ENCODE measurements at regions not wholly inside any gene's neighbourhood (a gene's known extent, or its start where the extent isn't known, plus 50 kb on each side); places are given as distances from the start of the nearest gene placed in this dataset.
"Not testable (repeated sequence)": the region's sequence is repeated elsewhere in the genome, so short reads cannot be mapped to it uniquely, and the experiment has no call there.

DNA sequence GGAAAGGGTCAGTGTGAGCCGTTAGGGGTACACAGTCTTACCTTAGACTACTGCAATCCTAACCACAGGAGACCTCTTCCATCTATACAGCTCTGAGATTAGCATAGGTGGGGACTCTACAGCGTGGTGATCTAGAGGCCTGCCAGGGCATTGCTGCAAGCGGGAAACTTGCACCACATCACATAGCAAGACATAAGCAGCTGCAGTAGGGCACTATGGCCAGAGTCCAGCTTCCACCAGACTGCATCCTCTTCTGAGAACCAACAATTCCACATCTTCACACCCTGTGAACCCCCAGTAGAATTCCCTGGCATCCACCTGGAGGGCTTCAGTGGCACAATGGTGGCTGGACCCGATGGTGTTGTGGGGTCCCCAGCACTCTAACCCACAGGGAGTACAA lies 1564.3 kb upstream of the PRR20A start:
- Mint-ChIP-seq H3K4me1 (no peaks in the 10 kb centered on the region), H3K4me3 (no peak overlapping the region), H3K27ac (no peak overlapping the region), H3K27me3 (ENCODE audit: low read depth in 2 of 2) (no peaks in the 10 kb centered on the region), H3K36me3 (no peaks in the 10 kb centered on the region), H3K9me3 (peaks cover 20 to 23% of the 10 kb centered on the region in 2 donors)
- Histone ChIP-seq H3K36me3 (ENCODE audit: control insufficient read depth, insufficient read depth, low read length) (no peaks in the 10 kb centered on the region), H3K9me3 (ENCODE audit: control insufficient read depth, insufficient read depth, low read length) (peaks cover 16% of the 10 kb centered on the region), H3K27me3 (ENCODE audit: control insufficient read depth, insufficient read depth, low read length) (no peaks in the 10 kb centered on the region), H3K4me1 (ENCODE audit: control insufficient read depth, insufficient read depth, low read length) (no peaks in the 10 kb centered on the region), H3K4me3 (ENCODE audit: low read length) (no peak overlapping the region), H3K27ac (ENCODE audit: low read length) (no peak overlapping the region)
- TF ChIP-seq, protein P1, sequence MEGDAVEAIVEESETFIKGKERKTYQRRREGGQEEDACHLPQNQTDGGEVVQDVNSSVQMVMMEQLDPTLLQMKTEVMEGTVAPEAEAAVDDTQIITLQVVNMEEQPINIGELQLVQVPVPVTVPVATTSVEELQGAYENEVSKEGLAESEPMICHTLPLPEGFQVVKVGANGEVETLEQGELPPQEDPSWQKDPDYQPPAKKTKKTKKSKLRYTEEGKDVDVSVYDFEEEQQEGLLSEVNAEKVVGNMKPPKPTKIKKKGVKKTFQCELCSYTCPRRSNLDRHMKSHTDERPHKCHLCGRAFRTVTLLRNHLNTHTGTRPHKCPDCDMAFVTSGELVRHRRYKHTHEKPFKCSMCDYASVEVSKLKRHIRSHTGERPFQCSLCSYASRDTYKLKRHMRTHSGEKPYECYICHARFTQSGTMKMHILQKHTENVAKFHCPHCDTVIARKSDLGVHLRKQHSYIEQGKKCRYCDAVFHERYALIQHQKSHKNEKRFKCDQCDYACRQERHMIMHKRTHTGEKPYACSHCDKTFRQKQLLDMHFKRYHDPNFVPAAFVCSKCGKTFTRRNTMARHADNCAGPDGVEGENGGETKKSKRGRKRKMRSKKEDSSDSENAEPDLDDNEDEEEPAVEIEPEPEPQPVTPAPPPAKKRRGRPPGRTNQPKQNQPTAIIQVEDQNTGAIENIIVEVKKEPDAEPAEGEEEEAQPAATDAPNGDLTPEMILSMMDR (IDR thresholded peaks at IDR 0.05), result no peak
- DNase-seq (no peak), ATAC-seq (no peak)
- intact Hi-C loops (cut with micrococcal nuclease), result no loop called here
- 88% methylated on average over 4 of the region's 4 CpGs for WGBS (ENCODE audit: insufficient coverage)

DNA sequence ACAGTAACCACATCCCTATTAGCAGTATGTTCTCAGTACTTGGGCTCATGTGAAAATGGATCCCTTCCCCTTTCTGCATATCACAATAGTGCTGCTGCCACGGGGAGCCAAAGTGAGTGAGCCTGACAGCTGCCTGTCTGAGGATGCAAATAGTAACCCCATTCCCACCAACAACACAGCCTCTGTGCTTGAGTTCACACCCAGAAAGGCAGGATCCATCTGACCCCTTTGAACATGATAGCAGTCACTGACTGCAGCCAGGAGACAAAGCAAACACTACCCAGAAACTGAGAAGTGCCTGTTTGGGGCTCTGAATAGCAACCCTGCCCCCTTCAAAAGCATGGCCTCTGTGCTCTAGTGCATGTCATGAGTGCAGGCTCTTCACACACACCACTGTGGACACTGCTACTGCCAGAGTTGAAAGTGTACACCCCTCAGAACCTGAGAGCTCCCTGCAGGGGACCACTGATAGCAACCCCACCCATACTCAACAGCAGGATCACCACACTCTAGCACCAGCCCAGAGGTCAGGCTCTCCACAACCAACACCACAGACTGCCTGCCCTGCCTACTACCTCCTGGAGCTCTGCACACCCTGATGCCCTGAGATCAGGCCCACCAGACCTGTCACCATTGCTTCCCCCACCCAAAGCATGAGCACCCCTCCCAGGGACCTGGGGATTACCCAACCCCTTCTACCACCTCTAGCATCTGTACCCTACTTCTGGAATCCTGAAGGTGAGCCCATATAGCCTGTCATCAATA lies 1563.5 kb upstream of the PRR20A start:
- DNase-seq, result no peak
- TF ChIP-seq, protein P1 (IDR thresholded peaks at IDR 0.05), result no peak
- ATAC-seq, result no peak
- intact Hi-C loops (cut with micrococcal nuclease), result no loop called here
- H3K36me3 ChIP-seq (ENCODE audit: control insufficient read depth, insufficient read depth, low read length), result no peaks in the 10 kb centered on the region
- no peak overlapping the region for H3K27ac ChIP-seq (ENCODE audit: low read length)
- H3K4me1 ChIP-seq (ENCODE audit: control insufficient read depth, insufficient read depth, low read length), result no peaks in the 10 kb centered on the region
- H3K36me3 Mint-ChIP-seq, result no peaks in the 10 kb centered on the region
- no peaks in the 10 kb centered on the region for H3K27me3 ChIP-seq (ENCODE audit: control insufficient read depth, insufficient read depth, low read length)
- no CpG with 5 or more reads among the region's 1 CpG for WGBS (ENCODE audit: insufficient coverage)
- no peak overlapping the region for H3K4me3 Mint-ChIP-seq
- peaks cover 16% of the 10 kb centered on the region for H3K9me3 ChIP-seq (ENCODE audit: control insufficient read depth, insufficient read depth, low read length)
- peaks cover 18 to 21% of the 10 kb centered on the region in 2 donors for H3K9me3 Mint-ChIP-seq
- no peak overlapping the region for H3K27ac Mint-ChIP-seq
- no peaks in the 10 kb centered on the region for H3K4me1 Mint-ChIP-seq
- H3K27me3 Mint-ChIP-seq (ENCODE audit: low read depth in 2 of 2), result no peaks in the 10 kb centered on the region
- no peak overlapping the region for H3K4me3 ChIP-seq (ENCODE audit: low read length)

DNA sequence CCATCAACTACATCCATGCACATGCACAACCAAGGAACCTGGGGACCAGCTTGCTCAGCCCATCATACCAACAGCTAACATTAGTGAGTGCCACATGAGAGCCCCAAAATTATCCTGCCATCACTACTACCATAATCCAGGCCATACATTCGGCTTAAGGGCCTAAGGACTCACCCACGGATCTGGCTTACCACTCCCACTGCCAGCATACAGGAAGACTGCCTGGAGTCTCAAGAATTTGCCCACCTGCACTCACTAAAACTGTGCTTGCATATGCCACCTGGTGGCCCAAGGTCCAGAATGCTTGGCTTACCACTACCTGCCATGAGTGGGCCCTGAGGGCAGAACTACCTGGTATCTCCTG lies 1562.9 kb upstream of the PRR20A start:
- intact Hi-C loops (cut with micrococcal nuclease), result no loop called here
- no peaks in the 10 kb centered on the region for H3K4me1 ChIP-seq (ENCODE audit: control insufficient read depth, insufficient read depth, low read length)
- no peak for ATAC-seq
- 68% methylated on average over 1 of the region's 2 CpGs for WGBS (ENCODE audit: insufficient coverage)
- no peaks in the 10 kb centered on the region for H3K36me3 ChIP-seq (ENCODE audit: control insufficient read depth, insufficient read depth, low read length)
- no peaks in the 10 kb centered on the region for H3K27me3 ChIP-seq (ENCODE audit: control insufficient read depth, insufficient read depth, low read length)
- peaks cover 16% of the 10 kb centered on the region for H3K9me3 ChIP-seq (ENCODE audit: control insufficient read depth, insufficient read depth, low read length)
- no peak for DNase-seq
- H3K4me3 Mint-ChIP-seq, result no peak overlapping the region
- TF ChIP-seq, protein P1 (IDR thresholded peaks at IDR 0.05), result no peak
- H3K27ac ChIP-seq (ENCODE audit: low read length), result no peak overlapping the region
- no peak overlapping the region for H3K27ac Mint-ChIP-seq
- H3K36me3 Mint-ChIP-seq, result no peaks in the 10 kb centered on the region
- peaks cover 20 to 23% of the 10 kb centered on the region in 2 donors for H3K9me3 Mint-ChIP-seq
- H3K4me1 Mint-ChIP-seq, result no peaks in the 10 kb centered on the region
- no peak overlapping the region for H3K4me3 ChIP-seq (ENCODE audit: low read length)
- H3K27me3 Mint-ChIP-seq (ENCODE audit: low read depth in 2 of 2), result no peaks in the 10 kb centered on the region

DNA sequence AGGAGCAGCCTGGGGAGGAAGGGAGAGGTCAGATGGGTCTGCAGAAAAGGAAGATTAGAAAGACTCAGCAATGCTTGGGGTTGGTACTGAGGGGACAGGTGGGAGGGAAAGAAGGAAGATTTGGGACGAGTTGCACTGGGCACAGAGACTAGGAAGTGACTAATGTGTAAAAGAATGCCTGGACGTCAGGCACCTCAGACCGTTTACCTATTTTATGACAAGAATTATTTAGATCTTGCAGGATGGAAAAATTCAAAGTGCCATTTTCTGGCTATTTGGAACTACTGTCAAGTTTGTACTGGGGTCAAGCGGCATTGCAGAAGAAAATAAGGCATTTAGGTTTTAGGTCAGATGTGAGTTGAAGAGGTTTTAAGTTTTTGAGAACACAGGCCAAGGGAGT lies 1558.4 kb upstream of the PRR20A start:
- H3K27ac Mint-ChIP-seq; H3K27me3 Mint-ChIP-seq (ENCODE audit: low read depth in 2 of 2); intact Hi-C loops (cut with micrococcal nuclease): not testable (repeated sequence)

More for the DNA sequence above, 1558.4 kb upstream of the PRR20A start:
- not testable (repeated sequence) for H3K4me3 ChIP-seq (ENCODE audit: low read length); H3K36me3 ChIP-seq (ENCODE audit: control insufficient read depth, insufficient read depth, low read length); ATAC-seq; H3K9me3 ChIP-seq (ENCODE audit: control insufficient read depth, insufficient read depth, low read length); H3K27ac ChIP-seq (ENCODE audit: low read length); H3K4me3 Mint-ChIP-seq; H3K4me1 Mint-ChIP-seq; H3K4me1 ChIP-seq (ENCODE audit: control insufficient read depth, insufficient read depth, low read length); DNase-seq; H3K27me3 ChIP-seq (ENCODE audit: control insufficient read depth, insufficient read depth, low read length); H3K36me3 Mint-ChIP-seq
- H3K9me3 Mint-ChIP-seq, result peaks cover 16 to 18% of the 10 kb centered on the region in 2 donors
- 69% methylated on average over 4 of the region's 4 CpGs for WGBS (ENCODE audit: insufficient coverage)
